ENCODE measurements at regions not wholly inside any gene's neighbourhood (a gene's known extent, or its start where the extent isn't known, plus 50 kb on each side); places are given as distances from the start of the nearest gene placed in this dataset.

GRCh38 chr18:60147323-60147722, 225.3 kb downstream of the MC4R start:
- DNase-seq (ENCODE audit: low read depth), result peak; percentile 4
- no peak for TF ChIP-seq CTCF (IDR thresholded peaks at IDR 0.05; ENCODE audit: insufficient read depth, low read depth, low read length, missing control alignments)
- no peak overlapping the region for H3K4me3 ChIP-seq (ENCODE audit: low read depth, low read length)

DNA sequence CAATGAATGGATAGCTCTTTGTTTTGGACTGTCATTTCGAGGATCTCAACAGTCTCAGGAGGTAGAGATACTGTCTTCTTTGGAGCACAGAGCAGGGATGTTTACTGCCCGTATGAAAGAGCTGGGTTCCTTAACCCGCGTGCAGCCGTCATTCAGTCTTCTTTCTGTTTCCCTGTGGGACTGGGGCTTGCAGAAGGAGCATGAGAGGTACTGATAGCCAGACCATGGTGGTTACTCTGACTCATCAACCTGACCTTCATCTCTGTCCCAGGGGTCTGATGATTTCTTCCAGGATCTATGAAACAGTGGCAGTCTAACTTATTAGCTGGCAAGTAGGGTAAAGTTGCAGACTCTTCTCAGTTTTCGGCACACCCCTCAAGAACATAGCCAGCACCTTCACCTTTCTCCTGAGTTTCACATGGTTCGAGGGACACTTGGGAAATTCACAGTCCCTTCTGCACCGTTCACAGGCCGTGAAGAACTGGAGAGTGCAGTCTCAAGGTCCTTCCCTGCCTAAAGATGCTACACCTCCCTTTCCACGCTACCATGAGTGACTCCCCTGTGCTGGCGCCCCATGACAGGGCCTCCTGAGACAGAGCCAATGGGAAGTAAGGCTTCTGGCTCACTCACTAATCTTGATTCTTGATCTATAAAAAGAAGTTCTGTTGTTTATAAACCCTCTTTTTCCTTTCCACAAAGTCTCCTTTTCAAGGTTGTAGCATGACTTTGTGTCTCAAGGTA, 226.2 kb downstream of the MC4R start:
- H3K4me3 ChIP-seq (ENCODE audit: low read depth, low read length), result no peak overlapping the region
- peak; percentile 20 for DNase-seq (ENCODE audit: low read depth)
- no peak for TF ChIP-seq CTCF (IDR thresholded peaks at IDR 0.05; ENCODE audit: insufficient read depth, low read depth, low read length, missing control alignments)

- DNase-seq (ENCODE audit: low read depth), result no peak
- TF ChIP-seq CTCF (IDR thresholded peaks at IDR 0.05; ENCODE audit: insufficient read depth, low read depth, low read length, missing control alignments), result no peak
- no peak overlapping the region for H3K4me3 ChIP-seq (ENCODE audit: low read depth, low read length)
Observed at GRCh38 chr18:60145776-60146175, 226.8 kb downstream of the MC4R start.

DNA sequence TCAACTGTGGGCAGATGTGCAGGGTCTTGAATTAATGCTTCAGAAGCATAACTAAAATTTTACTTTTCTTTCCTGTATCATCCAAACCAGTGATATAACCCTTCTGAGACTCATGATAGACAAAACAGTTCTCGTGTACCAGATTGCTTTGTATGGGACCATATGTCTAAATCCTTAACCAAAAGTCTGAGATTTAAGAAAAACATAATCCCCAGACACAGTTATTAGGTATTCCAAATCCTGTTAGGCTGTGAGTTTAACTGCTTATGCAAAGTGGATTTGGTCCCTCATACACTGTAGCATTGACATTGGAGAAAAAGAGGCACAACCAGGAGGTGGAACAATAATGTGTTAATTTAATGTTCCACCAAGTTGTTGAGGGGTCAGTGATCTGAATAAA, 235.0 kb downstream of the PMAIP1 start:
- no peak for TF ChIP-seq CTCF (IDR thresholded peaks at IDR 0.05; ENCODE audit: insufficient read depth, low read depth, low read length, missing control alignments)
- no peak for DNase-seq (ENCODE audit: low read depth)
- H3K4me3 ChIP-seq (ENCODE audit: low read depth, low read length), result no peak overlapping the region

GRCh38 chr18:60130284-60130683, 230.5 kb downstream of the PMAIP1 start:
- no peak overlapping the region for H3K4me3 ChIP-seq (ENCODE audit: low read depth, low read length)
- DNase-seq (ENCODE audit: low read depth), result no peak
- no peak for TF ChIP-seq CTCF (IDR thresholded peaks at IDR 0.05; ENCODE audit: insufficient read depth, low read depth, low read length, missing control alignments)

GRCh38 chr18:60123031-60123430, 223.2 kb downstream of the PMAIP1 start:
- H3K4me3 ChIP-seq (ENCODE audit: low read depth, low read length), result no peak overlapping the region
- no peak for TF ChIP-seq CTCF (IDR thresholded peaks at IDR 0.05; ENCODE audit: insufficient read depth, low read depth, low read length, missing control alignments)
- DNase-seq (ENCODE audit: low read depth), result no peak

- TF ChIP-seq CTCF (IDR thresholded peaks at IDR 0.05; ENCODE audit: insufficient read depth, low read depth, low read length, missing control alignments), result no peak
- no peak for DNase-seq (ENCODE audit: low read depth)
Observed at GRCh38 chr18:60122339-60122738, 222.5 kb downstream of the PMAIP1 start.

More at GRCh38 chr18:60122339-60122738, 222.5 kb downstream of the PMAIP1 start:
- no peak overlapping the region for H3K4me3 ChIP-seq (ENCODE audit: low read depth, low read length)
